Peyer's patch (tissue), 4 donors: ENCODE measurements at regions not wholly inside any gene's neighbourhood (a gene's known extent, or its start where the extent isn't known, plus 50 kb on each side); places are given as distances from the start of the nearest gene placed in this dataset.

Experiments used
- DNase-seq, 3 donors: peaks; one replicate each; pipeline ENCODE4 v3.0.0-alpha.2; 2017 to 2019
- H3K27ac ChIP-seq, 4 donors: fragments of 200-600 bp; sonication (generic); one replicate each; pipeline ENCODE4 v1.5.1; 2016 to 2019
- H3K27me3 ChIP-seq, 2 donors: fragments of 200-600 bp; sonication (generic); one replicate each; pipeline ENCODE4 v1.5.1; 2019
- H3K36me3 ChIP-seq, 3 donors: fragments of 200-600 bp; sonication (generic); one replicate each; pipeline ENCODE4 v1.5.1; 2016 to 2019
- H3K4me1 ChIP-seq, 4 donors: fragments of 200-600 bp; sonication (generic); one replicate each; pipeline ENCODE4 v1.5.1; 2016 to 2019
- H3K4me3 ChIP-seq, 4 donors: fragments of 200-600 bp; sonication (generic); 1 replicate in 3 of 4; 2 replicates in 1 of 4; pipeline ENCODE4 v1.5.1; 2016 to 2019; ENCODE audit warnings: mild to moderate bottlenecking in 1 of 4
- H3K9me3 ChIP-seq, 4 donors: fragments of 200-600 bp; sonication (generic); one replicate each; pipeline ENCODE4 v1.5.1; 2016 to 2019; ENCODE audit warnings: mild to moderate bottlenecking in 1 of 4
- CTCF ChIP-seq, 6 experiments: fragments of 450-650 bp in 4 of 6; fragments of 200-600 bp in 2 of 6; sonication (generic) in 1 of 6; IDR thresholded peaks; one replicate each; pipeline ENCODE4 v1.5.1; 2017 to 2019; ENCODE audit warnings: antibody characterized with exemption in 6 of 6, mild to moderate bottlenecking in 3 of 6, moderate library complexity in 1 of 6
- POLR2A ChIP-seq, 2 donors: fragments of 450-650 bp; IDR thresholded peaks; one replicate each; pipeline ENCODE4 v1.5.1; 2017; ENCODE audit warnings: antibody characterized with exemption in 2 of 2, mild to moderate bottlenecking in 2 of 2, moderate library complexity in 2 of 2

DNA sequence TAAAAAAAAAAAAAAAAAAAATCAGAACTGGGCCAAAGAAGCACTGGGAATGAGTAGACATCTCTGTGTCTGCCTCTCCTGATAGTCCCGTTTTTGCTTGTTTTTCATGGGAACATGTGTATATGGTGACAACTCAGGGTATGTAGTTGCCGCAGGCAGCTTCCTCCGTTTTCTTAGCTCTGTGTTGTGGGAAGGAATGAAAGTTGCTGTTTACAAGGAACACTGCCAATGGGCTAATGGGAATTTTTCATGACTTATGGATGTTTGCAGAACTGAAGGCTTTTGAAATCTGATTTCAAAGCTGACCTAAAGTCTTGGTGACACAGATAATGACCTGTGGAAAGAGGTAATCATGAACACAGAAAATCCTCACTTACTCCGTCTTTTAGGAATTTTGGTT is 146.4 kb upstream of the BTG1 start:
- no peaks in the 10 kb centered on the region for H3K4me1 ChIP-seq
- H3K4me3 ChIP-seq = no peak overlapping the region
- no peaks in the 10 kb centered on the region for H3K9me3 ChIP-seq
- TF ChIP-seq CTCF (IDR thresholded peaks at IDR 0.05) (no peak), POLR2A (IDR thresholded peaks at IDR 0.05) (no peak)
- H3K27ac ChIP-seq = no peak overlapping the region
- no peak for DNase-seq
- no peaks in the 10 kb centered on the region for H3K27me3 ChIP-seq
- no peaks in the 10 kb centered on the region for H3K36me3 ChIP-seq

GRCh38 chr12:92290886-92291285 is 145.2 kb upstream of the BTG1 start:
- DNase-seq = no peak
- H3K4me1 ChIP-seq = no peaks in the 10 kb centered on the region
- no peak overlapping the region for H3K4me3 ChIP-seq
- H3K9me3 ChIP-seq = no peaks in the 10 kb centered on the region
- no peaks in the 10 kb centered on the region for H3K36me3 ChIP-seq
- TF ChIP-seq CTCF (IDR thresholded peaks at IDR 0.05) (no peak), POLR2A (IDR thresholded peaks at IDR 0.05) (no peak)
- H3K27me3 ChIP-seq = no peaks in the 10 kb centered on the region
- H3K27ac ChIP-seq = no peak overlapping the region

GRCh38 chr12:92290350-92290695 is 144.7 kb upstream of the BTG1 start:
- Histone ChIP-seq H3K4me1 (no peaks in the 10 kb centered on the region), H3K27me3 (no peaks in the 10 kb centered on the region), H3K27ac (no peak overlapping the region), H3K36me3 (no peaks in the 10 kb centered on the region), H3K4me3 (no peak overlapping the region), H3K9me3 (no peaks in the 10 kb centered on the region)
- no peak for TF ChIP-seq CTCF (IDR thresholded peaks at IDR 0.05)
- no peak for TF ChIP-seq POLR2A (IDR thresholded peaks at IDR 0.05)
- no peak for DNase-seq

- H3K27me3 ChIP-seq = no peaks in the 10 kb centered on the region
- no peaks in the 10 kb centered on the region for H3K4me1 ChIP-seq
- DNase-seq = no peak
- no peak overlapping the region for H3K27ac ChIP-seq
- TF ChIP-seq POLR2A (IDR thresholded peaks at IDR 0.05) (no peak), CTCF (IDR thresholded peaks at IDR 0.05) (no peak)
- H3K36me3 ChIP-seq = no peaks in the 10 kb centered on the region
- H3K9me3 ChIP-seq = no peaks in the 10 kb centered on the region
- H3K4me3 ChIP-seq = no peak overlapping the region
Measured at GRCh38 chr12:92289629-92290349, 144.1 kb upstream of the BTG1 start.

GRCh38 chr12:92288561-92288960 is 142.9 kb upstream of the BTG1 start:
- Histone ChIP-seq H3K9me3 (no peaks in the 10 kb centered on the region), H3K36me3 (no peaks in the 10 kb centered on the region), H3K27me3 (no peaks in the 10 kb centered on the region), H3K4me1 (no peaks in the 10 kb centered on the region), H3K4me3 (no peak overlapping the region), H3K27ac (no peak overlapping the region)
- no peak for DNase-seq
- TF ChIP-seq POLR2A (IDR thresholded peaks at IDR 0.05) = no peak
- TF ChIP-seq CTCF (IDR thresholded peaks at IDR 0.05) = no peak

DNA sequence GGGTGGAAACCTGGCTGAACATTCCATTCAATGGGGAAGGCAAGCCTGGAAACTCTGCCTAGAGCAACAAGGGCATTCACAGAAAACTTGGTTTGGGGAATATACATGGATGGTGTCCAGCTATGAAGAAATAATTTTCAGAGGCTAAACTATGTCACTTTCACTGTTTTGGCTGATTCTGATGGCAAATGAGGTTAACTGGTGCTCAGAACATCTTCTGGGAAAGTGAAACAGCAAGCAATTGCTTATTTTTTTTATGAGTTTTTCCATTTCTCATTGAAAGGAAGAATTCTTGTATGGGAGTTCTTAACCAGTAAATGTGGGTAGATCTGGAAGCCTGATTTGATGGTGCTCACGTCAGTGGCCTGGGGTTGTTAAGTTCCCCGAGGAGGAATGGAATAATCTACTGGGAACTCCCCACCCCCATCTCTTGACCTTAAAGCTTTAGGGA is 132.8 kb upstream of the BTG1 start:
- no peak for DNase-seq
- no peaks in the 10 kb centered on the region for H3K27me3 ChIP-seq
- peak overlapping the region in 2 of 4 donors; percentile 19 to 32 for H3K27ac ChIP-seq
- H3K36me3 ChIP-seq = no peaks in the 10 kb centered on the region
- no peaks in the 10 kb centered on the region for H3K4me1 ChIP-seq
- no peak for TF ChIP-seq POLR2A (IDR thresholded peaks at IDR 0.05)
- H3K4me3 ChIP-seq = no peak overlapping the region
- H3K9me3 ChIP-seq = no peaks in the 10 kb centered on the region
